ENCODE measurements at regions not wholly inside any gene's neighbourhood (a gene's known extent, or its start where the extent isn't known, plus 50 kb on each side); places are given as distances from the start of the nearest gene placed in this dataset.

- Histone ChIP-seq H3K79me1 (ENCODE audit: low read depth in 1 of 2, low read length in 2 of 2) (no peaks in the 10 kb centered on the region), H3K56ac (ENCODE audit: extremely low read depth, insufficient read depth, low read length) (no peak overlapping the region), H3K36me3 (ENCODE audit: control insufficient read depth, insufficient read depth, low read length) (no peaks in the 10 kb centered on the region), H2BK120ac (ENCODE audit: low read depth, low read length) (no peak overlapping the region), H4K5ac (ENCODE audit: low read depth, low read length) (no peak overlapping the region), H3K9me3 (ENCODE audit: control insufficient read depth, insufficient read depth, low read length) (no peaks in the 10 kb centered on the region), H2BK15ac (ENCODE audit: low read depth, low read length) (no peak overlapping the region), H4K20me1 (ENCODE audit: insufficient read depth, low read length) (no peaks in the 10 kb centered on the region), H3K27me3 (ENCODE audit: control insufficient read depth, insufficient read depth, low read length) (no peaks in the 10 kb centered on the region), H3K27ac (ENCODE audit: insufficient read depth, low read length) (no peak overlapping the region), H2BK5ac (ENCODE audit: low read depth, low read length, poor library complexity, severe bottlenecking) (no peak overlapping the region), H2AK5ac (ENCODE audit: low read depth, low read length) (no peak overlapping the region), H2AK9ac (replicated peaks; ENCODE audit: low read depth, low read length, poor library complexity) (no peak overlapping the region), H4K8ac (ENCODE audit: low read depth in 2 of 2, low read length in 2 of 2) (no peak overlapping the region), H4K91ac (ENCODE audit: insufficient read depth, low read depth, low read length) (no peak overlapping the region), H3K18ac (ENCODE audit: low read depth, low read length) (no peak overlapping the region), H3K9ac (ENCODE audit: low read depth, low read length) (no peak overlapping the region), H3K9me1 (ENCODE audit: insufficient read depth, low read length) (no peaks in the 10 kb centered on the region), H3K4ac (ENCODE audit: low read depth, low read length) (no peak overlapping the region), H2AFZ (replicated peaks; ENCODE audit: low read length, poor library complexity) (no peak overlapping the region), H3K4me3 (ENCODE audit: insufficient read depth, low read depth, low read length) (no peak overlapping the region), H3K14ac (replicated peaks; ENCODE audit: low read depth, low read length) (no peak overlapping the region), H3K4me1 (ENCODE audit: control insufficient read depth, insufficient read depth, low read length) (no peaks in the 10 kb centered on the region), H3K4me2 (ENCODE audit: low read depth, low read length) (no peak overlapping the region), H3K23ac (ENCODE audit: low read depth, low read length) (no peak overlapping the region), H2BK20ac (ENCODE audit: low read depth, low read length) (no peak overlapping the region)
- dilution Hi-C loops (cut with HindIII; ENCODE audit: low sequenced_read_pairs, unreplicated experiment) (no loop called here), intact Hi-C loops (cut with micrococcal nuclease) (no loop called here), in situ Hi-C loops (cut with MboI; ENCODE audit: low sequenced_read_pairs) (no loop called here)
- DNase-seq (no peak), ATAC-seq (ENCODE audit: low read depth) (no peak)
- ChIA-PET CTCF (no interaction called here), POLR2A (ENCODE audit: unreplicated experiment) (no interaction called here)
- BruUV-seq (replicated peaks), result no TSS peak
- TF ChIP-seq MAFK (IDR thresholded peaks at IDR 0.05; ENCODE audit: low read depth, low read length) (no peak), MAZ (IDR thresholded peaks at IDR 0.05; ENCODE audit: borderline replicate concordance, low read depth, low read length) (no peak), SMC3 (IDR thresholded peaks at IDR 0.05; ENCODE audit: low read depth, low read length) (no peak), BHLHE40 (IDR thresholded peaks at IDR 0.05; ENCODE audit: low read depth, low read length) (no peak), RCOR1 (IDR thresholded peaks at IDR 0.05; ENCODE audit: insufficient replicate concordance, low read length) (no peak), CHD1 (IDR thresholded peaks at IDR 0.05; ENCODE audit: low read depth, low read length) (no peak), NFE2L2 (IDR thresholded peaks at IDR 0.05; ENCODE audit: low read depth, low read length) (no peak), MXI1 (IDR thresholded peaks at IDR 0.05; ENCODE audit: borderline replicate concordance, low read depth, low read length) (no peak), RAD21 (IDR thresholded peaks at IDR 0.05; ENCODE audit: low read length) (no peak)
- TF ChIP-seq, protein P1, sequence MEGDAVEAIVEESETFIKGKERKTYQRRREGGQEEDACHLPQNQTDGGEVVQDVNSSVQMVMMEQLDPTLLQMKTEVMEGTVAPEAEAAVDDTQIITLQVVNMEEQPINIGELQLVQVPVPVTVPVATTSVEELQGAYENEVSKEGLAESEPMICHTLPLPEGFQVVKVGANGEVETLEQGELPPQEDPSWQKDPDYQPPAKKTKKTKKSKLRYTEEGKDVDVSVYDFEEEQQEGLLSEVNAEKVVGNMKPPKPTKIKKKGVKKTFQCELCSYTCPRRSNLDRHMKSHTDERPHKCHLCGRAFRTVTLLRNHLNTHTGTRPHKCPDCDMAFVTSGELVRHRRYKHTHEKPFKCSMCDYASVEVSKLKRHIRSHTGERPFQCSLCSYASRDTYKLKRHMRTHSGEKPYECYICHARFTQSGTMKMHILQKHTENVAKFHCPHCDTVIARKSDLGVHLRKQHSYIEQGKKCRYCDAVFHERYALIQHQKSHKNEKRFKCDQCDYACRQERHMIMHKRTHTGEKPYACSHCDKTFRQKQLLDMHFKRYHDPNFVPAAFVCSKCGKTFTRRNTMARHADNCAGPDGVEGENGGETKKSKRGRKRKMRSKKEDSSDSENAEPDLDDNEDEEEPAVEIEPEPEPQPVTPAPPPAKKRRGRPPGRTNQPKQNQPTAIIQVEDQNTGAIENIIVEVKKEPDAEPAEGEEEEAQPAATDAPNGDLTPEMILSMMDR (conservative IDR thresholded peaks at IDR 0.05; ENCODE audit: low read depth, low read length), result no peak
- TF ChIP-seq, protein P2, sequence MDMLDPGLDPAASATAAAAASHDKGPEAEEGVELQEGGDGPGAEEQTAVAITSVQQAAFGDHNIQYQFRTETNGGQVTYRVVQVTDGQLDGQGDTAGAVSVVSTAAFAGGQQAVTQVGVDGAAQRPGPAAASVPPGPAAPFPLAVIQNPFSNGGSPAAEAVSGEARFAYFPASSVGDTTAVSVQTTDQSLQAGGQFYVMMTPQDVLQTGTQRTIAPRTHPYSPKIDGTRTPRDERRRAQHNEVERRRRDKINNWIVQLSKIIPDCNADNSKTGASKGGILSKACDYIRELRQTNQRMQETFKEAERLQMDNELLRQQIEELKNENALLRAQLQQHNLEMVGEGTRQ (IDR thresholded peaks at IDR 0.05; ENCODE audit: low read depth, low read length), result no peak
Measured at GRCh38 chr4:11881947-11882346, 453.3 kb upstream of the HS3ST1 start.
